NOMO-1 (cell line): ENCODE measurements at regions not wholly inside any gene's neighbourhood (a gene's known extent, or its start where the extent isn't known, plus 50 kb on each side); places are given as distances from the start of the nearest gene placed in this dataset.

Experiments
- DNase-seq, 2 experiments: peaks; one replicate each; lab custom pipeline; 2025; ENCODE audit not compliant: unreplicated experiment in 2 of 2; lab: John Stamatoyannopoulos, UW

GRCh38 chr5:159827861-159828260 is 88.4 kb upstream of the ADRA1B start:
- no peak for DNase-seq

- no peak for DNase-seq
These were observed 84.2 kb upstream of the ADRA1B start for GRCh38 chr5:159832073-159832472.

GRCh38 chr5:159833088-159833487 is 83.2 kb upstream of the ADRA1B start:
- no peak for DNase-seq

GRCh38 chr5:159833846-159834245 is 82.4 kb upstream of the ADRA1B start:
- DNase-seq: no peak

- no peak for DNase-seq
These were observed 80.7 kb upstream of the ADRA1B start for GRCh38 chr5:159835548-159835947.

- DNase-seq: no peak
These were observed 79.6 kb upstream of the ADRA1B start for GRCh38 chr5:159836691-159837090.

GRCh38 chr5:159837860-159838259 is 78.4 kb upstream of the ADRA1B start:
- DNase-seq: no peak

- no peak for DNase-seq
These were observed 77.6 kb upstream of the ADRA1B start for GRCh38 chr5:159838551-159839222.

- DNase-seq: no peak
These were observed 71.8 kb upstream of the ADRA1B start for GRCh38 chr5:159844267-159845121.

- DNase-seq: no peak
These were observed 66.7 kb upstream of the ADRA1B start for GRCh38 chr5:159849437-159850083.

GRCh38 chr5:159850160-159850559 is 66.1 kb upstream of the ADRA1B start:
- no peak for DNase-seq

GRCh38 chr5:159851053-159851452 is 65.2 kb upstream of the ADRA1B start:
- no peak for DNase-seq

- no peak for DNase-seq
These were observed 61.4 kb upstream of the ADRA1B start for GRCh38 chr5:159854916-159855315.

- no peak for DNase-seq
These were observed 60.6 kb upstream of the ADRA1B start for GRCh38 chr5:159855476-159856191.

- DNase-seq: no peak
These were observed 57.4 kb upstream of the ADRA1B start for GRCh38 chr5:159858871-159859270.

- DNase-seq: no peak
These were observed 55.2 kb upstream of the ADRA1B start for GRCh38 chr5:159861086-159861485.

GRCh38 chr5:159864885-159865691 is 51.2 kb upstream of the ADRA1B start:
- DNase-seq: peak; percentile 48 to 58

- DNase-seq: no peak
These were observed 50.2 kb upstream of the ADRA1B start for GRCh38 chr5:159866093-159866492.
